Trophoblast cell (in vitro differentiated cells and primary cell): ENCODE measurements at regions not wholly inside any gene's neighbourhood (a gene's known extent, or its start where the extent isn't known, plus 50 kb on each side); places are given as distances from the start of the nearest gene placed in this dataset.
A peak's percentile ranks its signal among the peaks of the same experiment; 100 is the strongest.

Source experiments
- DNase-seq, 2 donors: peaks; one replicate each; pipeline ENCODE4 v3.0.0-alpha.2; 2016
- H2AFZ ChIP-seq: 2 replicates; pipeline ENCODE4 v1.6.1; 2013; ENCODE audit warnings: low read length, moderate library complexity, mild to moderate bottlenecking; ENCODE audit not compliant: insufficient read depth, poor library complexity
- H2AK5ac ChIP-seq: 2 replicates; pipeline ENCODE4 v1.6.1; 2013; ENCODE audit warnings: mild to moderate bottlenecking, low read length
- H2BK120ac ChIP-seq: 2 replicates; pipeline ENCODE4 v1.6.1; 2013; ENCODE audit warnings: low read length, mild to moderate bottlenecking, moderate library complexity; ENCODE audit not compliant: insufficient read depth, poor library complexity
- H2BK12ac ChIP-seq: 2 replicates; pipeline ENCODE4 v1.6.1; 2013; ENCODE audit warnings: mild to moderate bottlenecking, low read length, moderate library complexity
- H2BK5ac ChIP-seq: 2 replicates; pipeline ENCODE4 v1.6.1; 2013; ENCODE audit warnings: low read length, low read depth, moderate library complexity, mild to moderate bottlenecking; ENCODE audit not compliant: poor library complexity
- H3K14ac ChIP-seq: 2 replicates; pipeline ENCODE4 v1.6.1; 2013; ENCODE audit warnings: mild to moderate bottlenecking, low read length
- H3K18ac ChIP-seq: 2 replicates; pipeline ENCODE4 v1.6.1; 2013; ENCODE audit warnings: mild to moderate bottlenecking, low read length
- H3K23ac ChIP-seq: 2 replicates; pipeline ENCODE4 v1.6.1; 2013; ENCODE audit warnings: low read length
- H3K27ac ChIP-seq: 2 replicates; pipeline ENCODE4 v1.5.1; 2013; ENCODE audit warnings: low read depth, mild to moderate bottlenecking, inconsistent platforms, low read length, moderate library complexity
- H3K27me3 ChIP-seq: 2 replicates; pipeline ENCODE4 v1.6.1; 2013; ENCODE audit warnings: inconsistent platforms, mild to moderate bottlenecking, low read length, moderate library complexity; ENCODE audit not compliant: insufficient read depth
- H3K36me3 ChIP-seq, 2 experiments: 1 replicate in 1 of 2; 2 replicates in 1 of 2; pipeline ENCODE4 v1.6.1; 2013; ENCODE audit warnings: low read length in 2 of 2, mild to moderate bottlenecking in 2 of 2, moderate library complexity in 1 of 2; ENCODE audit not compliant: insufficient read depth in 2 of 2, control insufficient read depth in 1 of 2
- H3K4ac ChIP-seq: 2 replicates; pipeline ENCODE4 v1.6.1; 2013; ENCODE audit warnings: low read depth, mild to moderate bottlenecking, low read length, moderate library complexity
- H3K4me1 ChIP-seq, 2 experiments: 1 replicate in 1 of 2; 2 replicates in 1 of 2; pipeline ENCODE4 v1.6.1; 2013; ENCODE audit warnings: low read length in 2 of 2, mild to moderate bottlenecking in 2 of 2, moderate library complexity in 1 of 2; ENCODE audit not compliant: insufficient read depth in 2 of 2, control insufficient read depth in 1 of 2
- H3K4me2 ChIP-seq: 2 replicates; pipeline ENCODE4 v1.6.1; 2013; ENCODE audit warnings: inconsistent platforms, mild to moderate bottlenecking, low read length, moderate library complexity
- H3K4me3 ChIP-seq: 2 replicates; pipeline ENCODE4 v1.5.1; 2013; ENCODE audit warnings: mild to moderate bottlenecking, low read depth, low read length, inconsistent platforms
- H3K79me1 ChIP-seq: one replicate; pipeline ENCODE4 v1.6.1; 2013; ENCODE audit warnings: low read length
- H3K79me2 ChIP-seq: 2 replicates; pipeline ENCODE4 v1.6.1; 2013; ENCODE audit warnings: low read length, mild to moderate bottlenecking; ENCODE audit not compliant: control insufficient read depth, insufficient read depth, poor library complexity
- H3K9ac ChIP-seq: 2 replicates; pipeline ENCODE4 v1.6.1; 2013; ENCODE audit warnings: mild to moderate bottlenecking, low read length
- H3K9me3 ChIP-seq: 2 replicates; pipeline ENCODE4 v1.6.1; 2013; ENCODE audit warnings: low read depth, mild to moderate bottlenecking, control low read depth, inconsistent platforms, low read length; ENCODE audit not compliant: insufficient read depth
- H4K12ac ChIP-seq: 2 replicates; pipeline ENCODE4 v1.6.1; 2013; ENCODE audit warnings: low read depth, mild to moderate bottlenecking, low read length, moderate library complexity
- H4K8ac ChIP-seq: 2 replicates; pipeline ENCODE4 v1.6.1; 2013; ENCODE audit warnings: low read depth, mild to moderate bottlenecking, low read length, moderate library complexity
- H4K91ac ChIP-seq: one replicate; pipeline ENCODE4 v1.6.1; 2013; ENCODE audit warnings: low read depth, mild to moderate bottlenecking, low read length, moderate library complexity
- WGBS: extraction: QIAGEN DNeasy Blood & Tissue Kit; methylation state at CpG from one replicate; pipeline ENCODE4 v1.1.7; 2013; ENCODE audit warnings: missing lambda C conversion rate; ENCODE audit not compliant: insufficient read length, insufficient coverage; ENCODE audit errors: extremely low coverage; 5-methylcytosine and 5-hydroxymethylcytosine counted together

- Histone ChIP-seq H4K8ac (no peak overlapping the region), H3K36me3 (no peaks in the 10 kb centered on the region), H3K18ac (no peak overlapping the region), H4K91ac (no peak overlapping the region), H3K79me1 (peaks cover 4% of the 10 kb centered on the region), H4K12ac (no peak overlapping the region), H2AK5ac (no peak overlapping the region), H3K4me3 (no peak overlapping the region), H3K4ac (no peak overlapping the region), H3K27ac (no peak overlapping the region), H3K4me1 (no peaks in the 10 kb centered on the region), H3K27me3 (no peaks in the 10 kb centered on the region), H3K79me2 (peaks cover 2% of the 10 kb centered on the region), H3K9me3 (no peaks in the 10 kb centered on the region), H3K9ac (no peak overlapping the region), H3K23ac (no peak overlapping the region), H2AFZ (no peak overlapping the region), H3K14ac (no peak overlapping the region), H2BK5ac (no peak overlapping the region), H3K4me2 (no peak overlapping the region), H2BK12ac (no peak overlapping the region), H2BK120ac (no peak overlapping the region)
- no peak for DNase-seq
- no CpG with 5 or more reads among the region's 4 CpGs for WGBS
Measured at GRCh38 chr4:136573460-136573859, 958.8 kb downstream of the PCDH18 start.

GRCh38 chr4:136571315-136571714 is 961.0 kb downstream of the PCDH18 start:
- Histone ChIP-seq H3K36me3 (no peaks in the 10 kb centered on the region), H3K9me3 (no peaks in the 10 kb centered on the region)

GRCh38 chr4:136562834-136563233 is 969.5 kb downstream of the PCDH18 start:
- Histone ChIP-seq H2AK5ac (no peak overlapping the region), H3K4me1 (peaks cover 0 to 2% of the 10 kb centered on the region in 2 experiments), H3K9me3 (no peaks in the 10 kb centered on the region), H3K79me2 (no peaks in the 10 kb centered on the region), H3K23ac (no peak overlapping the region), H3K4me2 (no peak overlapping the region), H2BK12ac (no peak overlapping the region), H3K9ac (no peak overlapping the region), H2BK5ac (no peak overlapping the region), H2BK120ac (no peak overlapping the region), H4K8ac (no peak overlapping the region), H3K27me3 (no peaks in the 10 kb centered on the region), H3K79me1 (no peaks in the 10 kb centered on the region), H3K27ac (no peak overlapping the region), H2AFZ (no peak overlapping the region), H3K4ac (no peak overlapping the region), H3K14ac (no peak overlapping the region), H3K36me3 (no peaks in the 10 kb centered on the region), H3K4me3 (no peak overlapping the region), H3K18ac (no peak overlapping the region), H4K12ac (no peak overlapping the region), H4K91ac (no peak overlapping the region)
- no CpG with 5 or more reads among the region's 1 CpG for WGBS
- DNase-seq: peak in 1 of 2 donors; percentile 48

More at GRCh38 chr4:136571315-136571714, 961.0 kb downstream of the PCDH18 start:
- H3K79me1 ChIP-seq: peaks cover 4% of the 10 kb centered on the region
- H3K23ac ChIP-seq: no peak overlapping the region
- no peak overlapping the region for H3K27ac ChIP-seq
- H2BK5ac ChIP-seq: no peak overlapping the region
- H3K4ac ChIP-seq: no peak overlapping the region
- H3K4me1 ChIP-seq: no peaks in the 10 kb centered on the region
- H2AK5ac ChIP-seq: no peak overlapping the region
- no peak overlapping the region for H2AFZ ChIP-seq
- H3K4me2 ChIP-seq: no peak overlapping the region
- no peak overlapping the region for H3K9ac ChIP-seq
- DNase-seq: no peak
- no peak overlapping the region for H3K14ac ChIP-seq
- no peak overlapping the region for H3K4me3 ChIP-seq
- H3K79me2 ChIP-seq: peaks cover 2% of the 10 kb centered on the region
- H2BK12ac ChIP-seq: no peak overlapping the region
- H4K8ac ChIP-seq: no peak overlapping the region
- no peaks in the 10 kb centered on the region for H3K27me3 ChIP-seq
- H4K91ac ChIP-seq: no peak overlapping the region
- no CpG with 5 or more reads among the region's 3 CpGs for WGBS
- H3K18ac ChIP-seq: no peak overlapping the region
- no peak overlapping the region for H2BK120ac ChIP-seq
- H4K12ac ChIP-seq: no peak overlapping the region

GRCh38 chr4:136558940-136559494 is 973.3 kb downstream of the PCDH18 start:
- WGBS: no CpG with 5 or more reads among the region's 4 CpGs
- peaks cover 0 to 2% of the 10 kb centered on the region in 2 experiments for H3K4me1 ChIP-seq
- no peak overlapping the region for H3K9ac ChIP-seq
- H3K4me3 ChIP-seq: no peak overlapping the region
- no peak overlapping the region for H3K18ac ChIP-seq
- H3K4me2 ChIP-seq: no peak overlapping the region
- H2BK5ac ChIP-seq: no peak overlapping the region
- no peak overlapping the region for H4K8ac ChIP-seq
- H3K36me3 ChIP-seq: no peaks in the 10 kb centered on the region
- no peak overlapping the region for H3K27ac ChIP-seq
- H3K79me1 ChIP-seq: no peaks in the 10 kb centered on the region
- no peak overlapping the region for H3K23ac ChIP-seq
- H4K12ac ChIP-seq: no peak overlapping the region
- no peaks in the 10 kb centered on the region for H3K9me3 ChIP-seq
- H3K79me2 ChIP-seq: no peaks in the 10 kb centered on the region
- H2AK5ac ChIP-seq: no peak overlapping the region
- H3K14ac ChIP-seq: no peak overlapping the region
- no peak overlapping the region for H2AFZ ChIP-seq
- H2BK120ac ChIP-seq: no peak overlapping the region
- H2BK12ac ChIP-seq: no peak overlapping the region
- DNase-seq: no peak
- no peak overlapping the region for H3K4ac ChIP-seq
- no peaks in the 10 kb centered on the region for H3K27me3 ChIP-seq
- no peak overlapping the region for H4K91ac ChIP-seq
